Endometrial microvascular endothelial cells (primary cell): ENCODE measurements at regions not wholly inside any gene's neighbourhood (a gene's known extent, or its start where the extent isn't known, plus 50 kb on each side); places are given as distances from the start of the nearest gene placed in this dataset.
"Not testable (repeated sequence)": the region's sequence is repeated elsewhere in the genome, so short reads cannot be mapped to it uniquely, and the experiment has no call there.

Source experiments
- in situ Hi-C: cut with HindIII; loops from 2 replicates; pipeline ENCODE4 v1.10.0; 2017; ENCODE audit warnings: low sequenced_read_pairs, low pct_unique_long_range_greater_than_20kb; ENCODE audit errors: inconsistent ontology term

DNA sequence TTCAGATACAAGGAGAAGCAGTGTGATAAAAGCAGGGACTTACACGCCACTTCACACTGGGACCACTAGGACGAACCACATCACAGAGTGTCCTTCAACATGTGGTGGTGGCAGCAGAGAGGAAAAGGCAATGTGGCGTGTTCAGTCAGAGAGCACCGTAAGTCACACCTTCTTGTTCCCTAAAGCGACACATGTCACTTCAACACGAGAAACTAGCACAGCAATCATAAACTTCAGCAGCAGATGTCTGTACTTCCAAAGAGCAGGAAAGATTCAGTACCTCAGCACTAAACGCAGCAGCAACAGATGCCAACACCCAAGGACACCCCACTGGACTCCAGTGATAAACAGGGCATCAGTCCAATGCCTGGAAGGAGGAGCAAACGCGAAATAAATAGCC is 96.7 kb downstream of the AREG start:
- in situ Hi-C loops: loop anchor here (25.0 kb wide), 1 partner anchor 154 kb away; no protein-coding TSS in a partner anchor

GRCh38 chr4:74543231-74543781 is 98.4 kb downstream of the AREG start:
- in situ Hi-C loops: loop anchor here (25.0 kb wide), 1 partner anchor 156 kb away; no protein-coding TSS in a partner anchor

- in situ Hi-C loops: loop anchor here (25.0 kb wide), 1 partner anchor 157 kb away; no protein-coding TSS in a partner anchor
These were observed 99.0 kb downstream of the AREG start for GRCh38 chr4:74543983-74544382.

- in situ Hi-C loops: loop anchor here (25.0 kb wide), 1 partner anchor 158 kb away; no protein-coding TSS in a partner anchor
These were observed 99.9 kb downstream of the AREG start for GRCh38 chr4:74544655-74545361.

DNA sequence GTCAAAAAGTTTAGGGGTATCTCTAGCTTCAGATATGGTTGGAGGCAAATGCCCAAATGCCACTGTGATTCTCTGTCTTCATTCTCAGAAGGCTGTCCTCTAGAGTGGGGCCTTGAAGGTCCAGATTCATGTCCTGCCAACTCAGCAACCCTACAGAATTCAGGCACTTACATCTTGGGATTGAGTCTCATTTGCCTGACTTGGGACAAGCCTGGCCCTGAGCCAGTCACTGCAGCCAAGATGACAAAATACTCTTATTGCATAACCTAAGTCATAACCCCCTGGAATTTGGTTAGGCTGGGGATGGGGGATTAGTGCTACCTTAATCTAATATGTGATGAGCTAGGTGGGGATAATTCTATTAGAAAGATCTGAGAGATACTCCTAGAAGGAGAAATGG is 100.5 kb downstream of the AREG start:
- in situ Hi-C loops: loop anchor here (25.0 kb wide), 1 partner anchor 158 kb away; no protein-coding TSS in a partner anchor

DNA sequence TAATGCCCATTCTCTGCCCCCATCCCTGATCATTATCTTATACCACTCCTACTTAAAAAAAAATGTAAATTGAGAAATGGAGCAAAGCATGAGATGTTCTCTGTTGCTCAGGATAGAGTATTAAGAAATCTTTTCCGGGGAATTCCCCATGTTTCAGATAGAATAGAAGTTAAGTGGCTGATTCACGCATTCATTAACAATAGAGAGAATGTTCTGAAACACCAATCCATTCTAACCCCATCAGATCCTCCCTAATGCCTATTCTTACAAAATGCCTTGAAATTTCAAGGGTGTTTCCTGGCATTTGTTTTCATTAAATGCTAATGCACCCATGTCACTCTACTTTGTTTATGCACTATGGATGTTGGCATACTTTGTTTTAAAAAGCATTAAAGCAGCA is 101.1 kb downstream of the AREG start:
- in situ Hi-C loops: loop anchor here (25.0 kb wide), 1 partner anchor 159 kb away; no protein-coding TSS in a partner anchor

DNA sequence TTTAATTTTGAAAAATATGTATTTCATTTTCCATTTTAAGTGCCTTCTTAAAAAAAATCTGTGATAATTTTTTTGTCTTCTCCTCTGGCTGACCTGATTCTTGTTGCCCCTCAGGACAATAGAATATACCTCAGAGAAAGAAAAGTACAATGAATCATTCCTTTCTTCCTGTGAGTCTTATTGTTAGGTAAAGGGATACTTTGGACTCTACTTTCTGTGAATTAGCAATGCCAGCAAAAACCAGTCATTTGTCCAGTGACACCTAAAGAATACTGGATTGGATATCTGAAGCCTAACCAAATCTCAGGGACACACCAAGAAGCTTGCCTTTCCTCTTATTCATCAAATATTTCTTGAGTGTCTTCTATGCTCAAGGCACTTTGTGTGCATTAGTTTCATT is 102.1 kb downstream of the AREG start:
- in situ Hi-C loops: loop anchor here (25.0 kb wide), 1 partner anchor 160 kb away; no protein-coding TSS in a partner anchor

- in situ Hi-C loops: loop anchor here (25.0 kb wide), 1 partner anchor 161 kb away; no protein-coding TSS in a partner anchor
These were observed 103.6 kb downstream of the AREG start for GRCh38 chr4:74548561-74548960.

GRCh38 chr4:74549936-74550335 is 105.0 kb downstream of the AREG start:
- in situ Hi-C loops: loop anchor here (25.0 kb wide), 1 partner anchor 163 kb away; no protein-coding TSS in a partner anchor

GRCh38 chr4:74555231-74555630 is 110.3 kb downstream of the AREG start:
- in situ Hi-C loops: no loop called here

DNA sequence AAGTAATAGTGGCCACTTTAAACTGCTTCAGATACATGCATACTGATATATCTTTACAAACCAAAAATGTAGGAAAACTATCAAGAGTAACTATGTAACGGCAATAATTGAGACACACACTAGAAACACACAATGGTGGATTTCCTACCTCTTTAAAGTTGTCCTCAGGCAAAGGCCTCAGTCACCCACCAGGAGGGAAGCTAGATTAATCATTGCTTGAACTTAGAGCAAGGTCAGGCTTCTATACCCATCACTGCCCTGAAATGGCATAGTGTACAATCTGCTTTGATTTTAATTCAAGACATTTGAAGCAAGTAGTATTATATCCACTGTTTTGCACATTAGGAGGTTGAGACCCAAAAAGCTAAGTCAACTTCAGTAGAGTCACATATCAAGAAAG is 110.9 kb downstream of the AREG start:
- in situ Hi-C loops: no loop called here

GRCh38 chr4:74559853-74560252 is 114.9 kb downstream of the AREG start:
- in situ Hi-C loops: no loop called here

DNA sequence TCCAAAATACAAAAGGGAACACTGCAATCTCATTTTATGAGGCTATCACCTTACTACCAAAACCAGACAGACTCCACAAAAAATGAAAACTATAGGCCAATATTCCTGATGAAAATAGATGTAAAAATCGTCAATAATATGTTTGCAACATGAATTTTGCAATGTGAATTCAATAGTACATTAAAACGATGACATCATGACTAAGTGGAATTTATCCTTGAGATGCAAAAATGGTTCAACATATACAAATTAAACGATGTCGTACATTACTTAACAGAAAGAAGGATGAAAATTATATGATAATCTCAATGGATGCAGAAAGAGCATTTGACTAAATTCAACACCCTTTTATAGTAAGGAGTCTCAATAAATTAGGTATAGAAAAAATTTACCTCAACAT is 123.0 kb downstream of the AREG start:
- in situ Hi-C loops: no loop called here

- in situ Hi-C loops: no loop called here
These were observed 125.2 kb downstream of the AREG start for GRCh38 chr4:74570095-74570494.

DNA sequence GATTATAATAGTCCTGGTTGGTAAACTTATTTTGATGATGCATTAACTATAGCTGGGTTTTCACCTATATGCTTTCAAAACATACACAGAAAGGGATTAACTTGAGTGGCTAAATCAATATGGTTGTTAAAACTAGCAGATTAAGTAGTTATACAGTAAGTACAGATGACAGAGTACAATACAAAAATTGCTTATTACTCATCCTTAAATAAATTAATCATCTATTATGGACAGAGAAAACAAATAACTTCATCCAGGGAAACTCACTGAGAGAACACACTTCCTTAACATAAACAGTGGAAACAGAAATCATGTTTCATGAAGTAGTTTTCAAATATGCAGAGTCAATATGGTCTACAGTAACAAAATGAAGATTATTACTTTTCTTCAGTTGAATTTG is 133.4 kb downstream of the AREG start:
- in situ Hi-C loops: no loop called here

GRCh38 chr4:74578865-74579264 is 133.9 kb downstream of the AREG start:
- in situ Hi-C loops: not testable (repeated sequence)

DNA sequence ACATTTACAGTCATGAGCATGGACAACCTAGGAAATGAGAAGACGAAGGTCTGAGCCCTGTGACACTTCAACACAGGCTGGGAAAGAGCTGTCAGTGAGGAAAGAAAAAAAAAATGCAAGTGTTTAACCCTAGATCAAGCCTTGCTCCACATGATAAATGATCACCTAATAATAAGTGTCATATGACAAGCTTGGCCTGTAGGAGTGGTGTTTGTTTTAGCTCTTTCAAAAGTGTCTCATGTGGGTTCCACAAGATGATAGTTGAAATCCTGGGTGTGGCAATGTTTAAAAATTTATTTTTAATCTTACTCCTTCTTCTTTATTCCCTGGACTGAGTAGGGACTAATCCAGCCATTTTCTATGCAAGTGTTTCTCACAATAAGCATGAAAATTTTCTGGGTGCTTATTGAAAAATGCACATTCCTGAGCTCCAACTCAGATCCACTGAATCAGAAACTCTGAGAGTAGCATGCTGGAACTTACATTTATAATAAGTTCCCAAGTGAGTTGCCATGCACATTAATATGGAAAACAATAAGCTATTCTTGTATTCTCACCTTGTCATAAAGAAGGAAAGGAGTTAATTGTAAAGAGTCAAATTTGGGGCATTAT is 138.3 kb downstream of the AREG start:
- in situ Hi-C loops: no loop called here

- in situ Hi-C loops: no loop called here
These were observed 138.8 kb downstream of the AREG start for GRCh38 chr4:74583757-74584156.

DNA sequence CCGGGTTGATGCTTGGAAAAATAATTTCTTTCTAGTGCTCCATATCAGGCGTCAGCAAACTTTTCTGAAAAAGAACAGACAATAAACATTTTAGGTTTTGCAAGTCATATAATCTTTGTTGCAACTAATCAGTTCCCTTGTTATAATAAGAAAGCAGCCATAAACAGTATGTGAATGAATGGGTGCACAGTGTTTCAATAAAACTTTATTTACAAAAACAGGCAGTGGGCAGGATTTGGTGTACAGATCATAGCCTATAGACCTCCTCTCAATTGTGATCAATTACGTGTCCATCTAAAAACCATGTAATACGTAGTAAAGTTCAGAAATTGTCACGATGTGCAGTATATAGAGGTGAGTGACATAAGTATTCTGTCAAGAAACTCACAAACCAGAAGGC is 143.4 kb downstream of the AREG start:
- in situ Hi-C loops: no loop called here

DNA sequence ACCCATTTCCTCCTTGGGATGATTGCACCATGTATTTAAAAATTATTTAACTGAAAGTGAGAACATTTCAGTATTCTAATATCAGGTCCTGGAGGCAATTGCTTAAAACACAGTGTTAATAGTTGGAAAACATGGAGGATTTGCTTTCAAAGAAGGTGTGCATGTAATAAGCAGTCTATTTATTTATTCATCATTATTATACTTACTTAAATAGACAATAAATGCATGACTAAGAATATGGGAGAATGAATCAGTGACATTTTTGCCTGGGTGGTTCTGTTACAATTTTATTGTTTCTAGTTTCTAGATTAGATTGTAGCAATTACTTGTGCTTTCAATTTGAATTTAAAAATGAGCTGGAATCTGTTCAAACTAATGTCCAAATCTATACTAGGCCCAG is 145.5 kb downstream of the AREG start:
- in situ Hi-C loops: no loop called here
